IMR-90 (cell line): ENCODE measurements at regions not wholly inside any gene's neighbourhood (a gene's known extent, or its start where the extent isn't known, plus 50 kb on each side); places are given as distances from the start of the nearest gene placed in this dataset.

Source experiments
- ATAC-seq: fragments of 200-7000 bp; cut with Tn5 transposase; 2 replicates; pipeline ENCODE4 v1.9.1; 2020; ENCODE audit warnings: low read depth, mild to moderate bottlenecking, moderate library complexity
- BruUV-seq: library from RNA; stranded (reverse); fragments of 400-500 nt; replicated peaks from 2 replicates; lab custom pipeline; 2021; lab: Mats Ljungman, UMichigan
- CTCF ChIA-PET: fragments of 300-600 bp; formaldehyde crosslinking; extraction: SDS; loops from one replicate; lab custom pipeline; 2021; ENCODE audit warnings: antibody characterized with exemption; lab: Yijun Ruan, JAX
- POLR2A ChIA-PET: fragments of 300-600 bp; sonication (Branson Sonifier 250); formaldehyde crosslinking; loops from one replicate; lab custom pipeline; 2022; ENCODE audit warnings: antibody characterized with exemption; ENCODE audit not compliant: unreplicated experiment; lab: Charles Lee
- DNase-seq: peaks from one replicate; pipeline ENCODE4 v3.0.0; 2013
- H2AFZ ChIP-seq: replicated peaks from 2 replicates; pipeline ENCODE3; 2013; ENCODE audit warnings: low read length, mild to moderate bottlenecking; ENCODE audit not compliant: poor library complexity
- H2AK5ac ChIP-seq: 2 replicates; pipeline ENCODE4 v1.6.1; 2013; ENCODE audit warnings: low read depth, low read length, inconsistent platforms
- H2AK9ac ChIP-seq: replicated peaks from 2 replicates; pipeline ENCODE3; 2013; ENCODE audit warnings: mild to moderate bottlenecking, low read depth, low read length, moderate library complexity; ENCODE audit not compliant: poor library complexity
- H2BK120ac ChIP-seq: 2 replicates; pipeline ENCODE4 v1.6.1; 2013; ENCODE audit warnings: low read depth, low read length, inconsistent platforms
- H2BK15ac ChIP-seq: 3 replicates; pipeline ENCODE4 v1.6.1; 2013; ENCODE audit warnings: low read depth, low read length, inconsistent platforms
- H2BK20ac ChIP-seq: 2 replicates; pipeline ENCODE4 v1.6.1; 2013; ENCODE audit warnings: low read depth, mild to moderate bottlenecking, inconsistent platforms, low read length, moderate library complexity
- H2BK5ac ChIP-seq: 2 replicates; pipeline ENCODE4 v1.6.1; 2013; ENCODE audit warnings: mild to moderate bottlenecking, low read depth, low read length, inconsistent platforms; ENCODE audit not compliant: poor library complexity, severe bottlenecking
- H3K14ac ChIP-seq: replicated peaks from 2 replicates; pipeline ENCODE4 v1.6.1; 2013; ENCODE audit warnings: low read depth, low read length, inconsistent platforms
- H3K18ac ChIP-seq: 2 replicates; pipeline ENCODE4 v1.6.1; 2013; ENCODE audit warnings: low read depth, low read length, control low read depth
- H3K23ac ChIP-seq: 2 replicates; pipeline ENCODE4 v1.6.1; 2013; ENCODE audit warnings: low read depth, low read length, inconsistent platforms
- H3K27ac ChIP-seq: 2 replicates; pipeline ENCODE4 v1.5.1; 2013; ENCODE audit warnings: mild to moderate bottlenecking, control low read depth, low read length; ENCODE audit not compliant: insufficient read depth
- H3K27me3 ChIP-seq: 2 replicates; pipeline ENCODE4 v1.6.1; 2013; ENCODE audit warnings: low read length; ENCODE audit not compliant: control insufficient read depth, insufficient read depth
- H3K36me3 ChIP-seq: 2 replicates; pipeline ENCODE4 v1.6.1; 2013; ENCODE audit warnings: low read length, mixed read lengths; ENCODE audit not compliant: control insufficient read depth, insufficient read depth
- H3K4ac ChIP-seq: 2 replicates; pipeline ENCODE4 v1.6.1; 2013; ENCODE audit warnings: low read depth, low read length, inconsistent platforms
- H3K4me1 ChIP-seq: 2 replicates; pipeline ENCODE4 v1.6.1; 2013; ENCODE audit warnings: low read length, mixed read lengths; ENCODE audit not compliant: control insufficient read depth, insufficient read depth
- H3K4me2 ChIP-seq: 2 replicates; pipeline ENCODE4 v1.6.1; 2013; ENCODE audit warnings: low read depth, mild to moderate bottlenecking, control low read depth, low read length, moderate library complexity
- H3K4me3 ChIP-seq: 2 replicates; pipeline ENCODE4 v1.5.1; 2013; ENCODE audit warnings: low read depth, mild to moderate bottlenecking, control low read depth, low read length, moderate library complexity; ENCODE audit not compliant: insufficient read depth
- H3K56ac ChIP-seq: 2 replicates; pipeline ENCODE4 v1.6.1; 2013; ENCODE audit warnings: low read length, inconsistent platforms; ENCODE audit not compliant: insufficient read depth; ENCODE audit errors: extremely low read depth
- H3K79me1 ChIP-seq, 2 experiments: 2 replicates each; pipeline ENCODE4 v1.6.1; 2013; ENCODE audit warnings: low read length in 2 of 2, inconsistent platforms in 1 of 2, low read depth in 1 of 2
- H3K9ac ChIP-seq: 2 replicates; pipeline ENCODE4 v1.6.1; 2013; ENCODE audit warnings: low read depth, low read length, control low read depth
- H3K9me1 ChIP-seq: 2 replicates; pipeline ENCODE4 v1.6.1; 2013; ENCODE audit warnings: low read length, inconsistent platforms; ENCODE audit not compliant: insufficient read depth
- H3K9me3 ChIP-seq: 2 replicates; pipeline ENCODE4 v1.6.1; 2013; ENCODE audit warnings: low read length; ENCODE audit not compliant: control insufficient read depth, insufficient read depth
- H4K20me1 ChIP-seq: 2 replicates; pipeline ENCODE4 v1.6.1; 2013; ENCODE audit warnings: low read length, inconsistent platforms; ENCODE audit not compliant: insufficient read depth
- H4K5ac ChIP-seq: 2 replicates; pipeline ENCODE4 v1.6.1; 2013; ENCODE audit warnings: mild to moderate bottlenecking, low read depth, low read length, control low read depth
- H4K8ac ChIP-seq, 2 experiments: 2 replicates each; pipeline ENCODE4 v1.6.1; 2013; ENCODE audit warnings: low read depth in 2 of 2, low read length in 2 of 2, control low read depth in 1 of 2, inconsistent platforms in 1 of 2
- H4K91ac ChIP-seq: 2 replicates; pipeline ENCODE4 v1.6.1; 2013; ENCODE audit warnings: low read depth, low read length, inconsistent platforms; ENCODE audit not compliant: insufficient read depth
- NFE2L2 ChIP-seq: fragments of 150-350 bp; IDR thresholded peaks from 2 replicates; pipeline ENCODE4 v1.6.1; 2016; ENCODE audit warnings: low read depth, mild to moderate bottlenecking, low read length
- POLR2A ChIP-seq: IDR thresholded peaks from 2 replicates; pipeline ENCODE4 v1.6.1; 2012; ENCODE audit warnings: mild to moderate bottlenecking, low read depth, low read length
- RAD21 ChIP-seq: IDR thresholded peaks from 2 replicates; pipeline ENCODE4 v1.6.1; 2012; ENCODE audit warnings: low read length, improper control_type of control experiment
- RCOR1 ChIP-seq: IDR thresholded peaks from 2 replicates; pipeline ENCODE4 v1.6.1; 2012; ENCODE audit warnings: mild to moderate bottlenecking, low read length, improper control_type of control experiment; ENCODE audit not compliant: insufficient replicate concordance
- RFX5 ChIP-seq: IDR thresholded peaks from 2 replicates; pipeline ENCODE4 v1.8.0; 2012; ENCODE audit warnings: low read depth, mild to moderate bottlenecking, low read length, moderate library complexity
- WGBS, 2 experiments: methylation state at CpG; one replicate each; pipeline versions ENCODE4 v1.1.5 to v1.1.7; 2013; ENCODE audit warnings: missing lambda C conversion rate in 2 of 2; ENCODE audit not compliant: insufficient read length in 1 of 2; ENCODE audit errors: extremely low coverage in 2 of 2; 5-methylcytosine and 5-hydroxymethylcytosine counted together
- dilution Hi-C: fragments of 300-500 bp; cut with HindIII; formaldehyde crosslinking; loops from one replicate; pipeline ENCODE4 v1.14.3; 2018; ENCODE audit warnings: low sequenced_read_pairs; ENCODE audit not compliant: unreplicated experiment
- in situ Hi-C: fragments of 300-500 bp; cut with MboI; formaldehyde crosslinking; loops from 3 replicates; pipeline ENCODE4 v1.14.3; 2019; ENCODE audit warnings: low sequenced_read_pairs, inconsistent platforms, mixed read lengths
- intact Hi-C: fragments of 100-400 bp; cut with micrococcal nuclease; formaldehyde crosslinking; loops from 2 replicates; pipeline ENCODE4 v1.10.0; 2022
- TF ChIP-seq, protein P1 (sequence below): fragments of 150-350 bp; IDR thresholded peaks from 2 replicates; pipeline ENCODE4 v1.6.1; 2017; ENCODE audit warnings: mild to moderate bottlenecking, antibody characterized with exemption, low read length, low read depth

DNA sequence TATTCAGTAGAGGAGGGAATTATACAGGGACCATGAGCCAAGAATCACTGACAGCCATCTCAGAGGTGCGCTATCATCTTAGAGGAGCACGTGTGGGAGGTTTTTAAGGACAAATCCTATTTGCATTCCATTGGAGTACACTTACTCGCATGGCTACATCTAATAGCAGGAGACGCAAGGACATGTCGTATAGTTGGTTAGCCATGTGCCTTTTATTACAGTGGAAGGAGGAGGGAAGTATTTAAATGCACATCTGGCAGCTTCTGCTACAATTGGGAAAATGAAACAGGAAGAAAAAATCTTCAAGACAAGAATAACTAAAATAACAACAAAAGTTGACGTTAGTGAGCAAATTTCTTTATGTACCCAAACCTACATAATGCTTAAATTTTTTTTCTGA, 86.5 kb upstream of the UGP2 start:
- no peak overlapping the region for H3K4me3 ChIP-seq
- H3K27ac ChIP-seq = peak overlapping the region; percentile 26; the same call in 1 of the 2 replicates
- TF ChIP-seq RFX5 = no peak
- TF ChIP-seq RCOR1 = no peak
- no peak for TF ChIP-seq POLR2A
- TF ChIP-seq, protein P1, sequence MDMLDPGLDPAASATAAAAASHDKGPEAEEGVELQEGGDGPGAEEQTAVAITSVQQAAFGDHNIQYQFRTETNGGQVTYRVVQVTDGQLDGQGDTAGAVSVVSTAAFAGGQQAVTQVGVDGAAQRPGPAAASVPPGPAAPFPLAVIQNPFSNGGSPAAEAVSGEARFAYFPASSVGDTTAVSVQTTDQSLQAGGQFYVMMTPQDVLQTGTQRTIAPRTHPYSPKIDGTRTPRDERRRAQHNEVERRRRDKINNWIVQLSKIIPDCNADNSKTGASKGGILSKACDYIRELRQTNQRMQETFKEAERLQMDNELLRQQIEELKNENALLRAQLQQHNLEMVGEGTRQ = no peak
- TF ChIP-seq RAD21 = no peak
- no peak for TF ChIP-seq NFE2L2
- 0 out of 2 replicates have a peak overlapping the region, but pooled peaks have one; percentile 4 for H3K14ac ChIP-seq
- no peak overlapping the region for H4K5ac ChIP-seq
- H3K79me1 ChIP-seq = no peaks in the 10 kb centered on the region
- no peak overlapping the region for H3K9ac ChIP-seq
- H3K4ac ChIP-seq = peak overlapping the region; percentile 64
- no peak overlapping the region for H2AFZ ChIP-seq
- ATAC-seq = peak; percentile 38; the same call in 1 of the 2 replicates
- H3K36me3 ChIP-seq = no peaks in the 10 kb centered on the region
- H2BK15ac ChIP-seq = peak overlapping the region; percentile 79; the same call in 2 of the 3 replicates
- no peaks in the 10 kb centered on the region for H4K20me1 ChIP-seq
- H3K4me2 ChIP-seq = no peak overlapping the region
- peak overlapping the region; percentile 37 for H2BK5ac ChIP-seq
- H4K8ac ChIP-seq = peak overlapping the region; percentile 41 to 43; a peak in 3 of 4 replicates
- ChIA-PET POLR2A (interaction anchor here (0.9 kb wide), 1 partner anchor 12 kb away, joined by 3 read pairs; no protein-coding TSS in a partner anchor), CTCF (no interaction called here)
- peak overlapping the region; percentile 67; the same call in 1 of the 2 replicates for H3K18ac ChIP-seq
- no peaks in the 10 kb centered on the region for H3K9me3 ChIP-seq
- peaks cover 5% of the 10 kb centered on the region; the same call in 1 of the 2 replicates for H3K4me1 ChIP-seq
- DNase-seq = peak; percentile 17
- no peak overlapping the region for H3K56ac ChIP-seq
- dilution Hi-C loops = no loop called here
- in situ Hi-C loops = no loop called here
- H3K27me3 ChIP-seq = no peaks in the 10 kb centered on the region
- H3K9me1 ChIP-seq = no peaks in the 10 kb centered on the region; the same call in 1 of the 2 replicates
- H2AK5ac ChIP-seq = peak overlapping the region; percentile 46
- WGBS, 2 experiments = no CpG with 5 or more reads among the region's 6 CpGs
- peak overlapping the region; percentile 66 for H4K91ac ChIP-seq
- no TSS peak for BruUV-seq
- no peak overlapping the region for H3K23ac ChIP-seq
- H2BK120ac ChIP-seq = peak overlapping the region; percentile 88
- peak overlapping the region; percentile 72 for H2BK20ac ChIP-seq
- H2AK9ac ChIP-seq = no peak overlapping the region
- intact Hi-C loops = no loop called here
